GM12873 (cell line): ENCODE measurements at regions not wholly inside any gene's neighbourhood (a gene's known extent, or its start where the extent isn't known, plus 50 kb on each side); places are given as distances from the start of the nearest gene placed in this dataset.

Experiments used
- CTCF ChIP-seq: IDR thresholded peaks from 2 replicates; pipeline ENCODE4 v1.5.1; 2012; ENCODE audit warnings: low read depth, mild to moderate bottlenecking, moderate library complexity, low read length, control low read depth; ENCODE audit not compliant: insufficient read depth; ENCODE audit errors: missing control alignments

- no peak for TF ChIP-seq CTCF
Observed at GRCh38 chr3:103662591-103662990, 1227.8 kb downstream of the ZPLD1 start.

GRCh38 chr3:103672346-103672745, 1237.5 kb downstream of the ZPLD1 start:
- no peak for TF ChIP-seq CTCF

- TF ChIP-seq CTCF: no peak
Observed at GRCh38 chr3:103684904-103685303, 1250.1 kb downstream of the ZPLD1 start.

GRCh38 chr3:103685939-103686338, 1251.1 kb downstream of the ZPLD1 start:
- no peak for TF ChIP-seq CTCF

- TF ChIP-seq CTCF: no peak
Observed at GRCh38 chr3:103690536-103690935, 1255.7 kb downstream of the ZPLD1 start.

GRCh38 chr3:103693831-103694230, 1259.0 kb downstream of the ZPLD1 start:
- TF ChIP-seq CTCF: no peak

- TF ChIP-seq CTCF: no peak
Observed at GRCh38 chr3:103698646-103699045, 1263.8 kb downstream of the ZPLD1 start.
